ENCODE measurements at regions not wholly inside any gene's neighbourhood (a gene's known extent, or its start where the extent isn't known, plus 50 kb on each side); places are given as distances from the start of the nearest gene placed in this dataset.
A peak's percentile ranks its signal among the peaks of the same experiment; 100 is the strongest.
"Not testable (repeated sequence)": the region's sequence is repeated elsewhere in the genome, so short reads cannot be mapped to it uniquely, and the experiment has no call there.

GRCh38 chr6:86205980-86206379 lies 563.3 kb upstream of the SYNCRIP start:
- DNase-seq = no peak

- no peak for DNase-seq
Measured at GRCh38 chr6:86203044-86203443, 560.4 kb upstream of the SYNCRIP start.

- no peak for DNase-seq
Measured at GRCh38 chr6:86193821-86194220, 551.1 kb upstream of the SYNCRIP start.

- DNase-seq = peak; percentile 62
Measured at GRCh38 chr6:86192123-86192522, 549.4 kb upstream of the SYNCRIP start.

- DNase-seq = not testable (repeated sequence)
Measured at GRCh38 chr6:86175149-86175548, 532.5 kb upstream of the SYNCRIP start.

GRCh38 chr6:86154852-86155251 lies 512.2 kb upstream of the SYNCRIP start:
- no peak for DNase-seq

GRCh38 chr6:86153521-86153920 lies 510.8 kb upstream of the SYNCRIP start:
- no peak for DNase-seq

GRCh38 chr6:86152546-86152945 lies 509.9 kb upstream of the SYNCRIP start:
- DNase-seq = no peak

GRCh38 chr6:86148586-86148985 lies 505.9 kb upstream of the SYNCRIP start:
- no peak for DNase-seq

GRCh38 chr6:86147859-86148258 lies 505.2 kb upstream of the SYNCRIP start:
- DNase-seq = no peak

GRCh38 chr6:86147311-86147710 lies 504.6 kb upstream of the SYNCRIP start:
- DNase-seq = no peak

- DNase-seq = peak; percentile 78
Measured at GRCh38 chr6:86146751-86147150, 504.1 kb upstream of the SYNCRIP start.

- no peak for DNase-seq
Measured at GRCh38 chr6:86142326-86142725, 499.6 kb upstream of the SYNCRIP start.

GRCh38 chr6:86128130-86128814 lies 485.6 kb upstream of the SYNCRIP start:
- DNase-seq = peak; percentile 21

GRCh38 chr6:86122086-86122485 lies 479.4 kb upstream of the SYNCRIP start:
- DNase-seq = no peak

GRCh38 chr6:86118271-86118670 lies 475.6 kb upstream of the SYNCRIP start:
- DNase-seq = peak; percentile 85

- peak; percentile 62 for DNase-seq
Measured at GRCh38 chr6:86107985-86108384, 465.3 kb upstream of the SYNCRIP start.

- DNase-seq = no peak
Measured at GRCh38 chr6:86087954-86088353, 445.3 kb upstream of the SYNCRIP start.

GRCh38 chr6:86079938-86080337 lies 437.3 kb upstream of the SYNCRIP start:
- DNase-seq = no peak

GRCh38 chr6:86070151-86070550 lies 427.5 kb upstream of the SYNCRIP start:
- DNase-seq = no peak

GRCh38 chr6:86065002-86065401 lies 422.3 kb upstream of the SYNCRIP start:
- DNase-seq = not testable (repeated sequence)

GRCh38 chr6:86057293-86057980 lies 414.8 kb upstream of the SYNCRIP start:
- not testable (repeated sequence) for DNase-seq

GRCh38 chr6:86045038-86045437 lies 402.4 kb upstream of the SYNCRIP start:
- DNase-seq = no peak

GRCh38 chr6:86042214-86042613 lies 399.5 kb upstream of the SYNCRIP start:
- no peak for DNase-seq

- no peak for DNase-seq
Measured at GRCh38 chr6:86031713-86032112, 389.0 kb upstream of the SYNCRIP start.
